ENCODE measurements at regions not wholly inside any gene's neighbourhood (a gene's known extent, or its start where the extent isn't known, plus 50 kb on each side); places are given as distances from the start of the nearest gene placed in this dataset.

- no peak for ATAC-seq
- Mint-ChIP-seq H3K36me3 (peaks cover 37% of the 10 kb centered on the region), H3K9me3 (peaks cover 41% of the 10 kb centered on the region), H3K27me3 (ENCODE audit: low read depth) (no peaks in the 10 kb centered on the region; the same call in none of the 2 replicates), H3K4me1 (0 out of 2 replicates have a peak, but pooled peaks cover 2% of the 10 kb centered on the region), H3K27ac (no peak overlapping the region), H3K4me3 (no peak overlapping the region)
- ChIA-PET CTCF (interaction anchor here (0.6 to 0.8 kb wide), 2 partner anchors 328 to 1519 kb away, joined by 3 to 7 read pairs; no protein-coding TSS in a partner anchor), POLR2A (no interaction called here)
- DNase-seq (ENCODE audit: low spot score), result no peak
- TF ChIP-seq, protein P1, sequence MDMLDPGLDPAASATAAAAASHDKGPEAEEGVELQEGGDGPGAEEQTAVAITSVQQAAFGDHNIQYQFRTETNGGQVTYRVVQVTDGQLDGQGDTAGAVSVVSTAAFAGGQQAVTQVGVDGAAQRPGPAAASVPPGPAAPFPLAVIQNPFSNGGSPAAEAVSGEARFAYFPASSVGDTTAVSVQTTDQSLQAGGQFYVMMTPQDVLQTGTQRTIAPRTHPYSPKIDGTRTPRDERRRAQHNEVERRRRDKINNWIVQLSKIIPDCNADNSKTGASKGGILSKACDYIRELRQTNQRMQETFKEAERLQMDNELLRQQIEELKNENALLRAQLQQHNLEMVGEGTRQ (CRISPR knock-in tag; IDR thresholded peaks at IDR 0.05), result no peak
- TF ChIP-seq ZBTB21 (CRISPR knock-in tag; IDR thresholded peaks at IDR 0.05; ENCODE audit: borderline replicate concordance) (no peak), FOXK1 (CRISPR knock-in tag; IDR thresholded peaks at IDR 0.05) (no peak), HMGA2 (CRISPR knock-in tag; IDR thresholded peaks at IDR 0.05) (no peak), ETV6 (CRISPR knock-in tag; IDR thresholded peaks at IDR 0.05) (no peak)
- TF ChIP-seq, protein P2, sequence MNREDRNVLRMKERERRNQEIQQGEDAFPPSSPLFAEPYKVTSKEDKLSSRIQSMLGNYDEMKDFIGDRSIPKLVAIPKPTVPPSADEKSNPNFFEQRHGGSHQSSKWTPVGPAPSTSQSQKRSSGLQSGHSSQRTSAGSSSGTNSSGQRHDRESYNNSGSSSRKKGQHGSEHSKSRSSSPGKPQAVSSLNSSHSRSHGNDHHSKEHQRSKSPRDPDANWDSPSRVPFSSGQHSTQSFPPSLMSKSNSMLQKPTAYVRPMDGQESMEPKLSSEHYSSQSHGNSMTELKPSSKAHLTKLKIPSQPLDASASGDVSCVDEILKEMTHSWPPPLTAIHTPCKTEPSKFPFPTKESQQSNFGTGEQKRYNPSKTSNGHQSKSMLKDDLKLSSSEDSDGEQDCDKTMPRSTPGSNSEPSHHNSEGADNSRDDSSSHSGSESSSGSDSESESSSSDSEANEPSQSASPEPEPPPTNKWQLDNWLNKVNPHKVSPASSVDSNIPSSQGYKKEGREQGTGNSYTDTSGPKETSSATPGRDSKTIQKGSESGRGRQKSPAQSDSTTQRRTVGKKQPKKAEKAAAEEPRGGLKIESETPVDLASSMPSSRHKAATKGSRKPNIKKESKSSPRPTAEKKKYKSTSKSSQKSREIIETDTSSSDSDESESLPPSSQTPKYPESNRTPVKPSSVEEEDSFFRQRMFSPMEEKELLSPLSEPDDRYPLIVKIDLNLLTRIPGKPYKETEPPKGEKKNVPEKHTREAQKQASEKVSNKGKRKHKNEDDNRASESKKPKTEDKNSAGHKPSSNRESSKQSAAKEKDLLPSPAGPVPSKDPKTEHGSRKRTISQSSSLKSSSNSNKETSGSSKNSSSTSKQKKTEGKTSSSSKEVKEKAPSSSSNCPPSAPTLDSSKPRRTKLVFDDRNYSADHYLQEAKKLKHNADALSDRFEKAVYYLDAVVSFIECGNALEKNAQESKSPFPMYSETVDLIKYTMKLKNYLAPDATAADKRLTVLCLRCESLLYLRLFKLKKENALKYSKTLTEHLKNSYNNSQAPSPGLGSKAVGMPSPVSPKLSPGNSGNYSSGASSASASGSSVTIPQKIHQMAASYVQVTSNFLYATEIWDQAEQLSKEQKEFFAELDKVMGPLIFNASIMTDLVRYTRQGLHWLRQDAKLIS (CRISPR knock-in tag; IDR thresholded peaks at IDR 0.05; ENCODE audit: borderline replicate concordance), result no peak
Observed at GRCh38 chr2:234873103-234873827, 78.6 kb upstream of the SH3BP4 start.

DNA sequence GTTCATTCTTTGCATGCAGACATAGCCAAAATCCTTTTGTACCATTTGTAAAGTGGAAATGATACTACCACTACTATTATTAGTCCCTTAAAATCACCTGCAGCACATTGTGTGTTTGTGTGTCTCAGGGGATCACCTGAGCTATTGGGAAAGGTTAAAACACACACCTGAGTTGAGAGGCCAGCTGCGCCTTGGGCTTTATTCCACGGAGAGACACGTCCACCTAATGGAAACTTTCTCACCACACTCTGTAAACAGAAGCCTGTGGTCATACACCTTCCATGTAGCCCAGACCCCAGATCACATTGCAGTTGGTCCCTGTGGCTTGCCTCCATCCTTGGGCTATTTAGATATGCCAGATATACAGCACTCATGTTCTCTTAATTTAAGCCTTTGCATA, 81.8 kb upstream of the SH3BP4 start:
- Mint-ChIP-seq H3K9me3 (peaks cover 41% of the 10 kb centered on the region), H3K36me3 (peaks cover 40% of the 10 kb centered on the region), H3K27me3 (ENCODE audit: low read depth) (peaks cover 3% of the 10 kb centered on the region), H3K27ac (no peak overlapping the region), H3K4me1 (0 out of 2 replicates have a peak, but pooled peaks cover 2% of the 10 kb centered on the region), H3K4me3 (no peak overlapping the region)
- no peak for DNase-seq (ENCODE audit: low spot score)
- no peak for ATAC-seq
- ChIA-PET POLR2A (no interaction called here), CTCF (no interaction called here)
- TF ChIP-seq, protein P3, sequence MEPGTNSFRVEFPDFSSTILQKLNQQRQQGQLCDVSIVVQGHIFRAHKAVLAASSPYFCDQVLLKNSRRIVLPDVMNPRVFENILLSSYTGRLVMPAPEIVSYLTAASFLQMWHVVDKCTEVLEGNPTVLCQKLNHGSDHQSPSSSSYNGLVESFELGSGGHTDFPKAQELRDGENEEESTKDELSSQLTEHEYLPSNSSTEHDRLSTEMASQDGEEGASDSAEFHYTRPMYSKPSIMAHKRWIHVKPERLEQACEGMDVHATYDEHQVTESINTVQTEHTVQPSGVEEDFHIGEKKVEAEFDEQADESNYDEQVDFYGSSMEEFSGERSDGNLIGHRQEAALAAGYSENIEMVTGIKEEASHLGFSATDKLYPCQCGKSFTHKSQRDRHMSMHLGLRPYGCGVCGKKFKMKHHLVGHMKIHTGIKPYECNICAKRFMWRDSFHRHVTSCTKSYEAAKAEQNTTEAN (CRISPR knock-in tag; IDR thresholded peaks at IDR 0.05), result no peak
- TF ChIP-seq MXD4 (CRISPR knock-in tag; IDR thresholded peaks at IDR 0.05; ENCODE audit: borderline replicate concordance) (no peak), FOXP1 (CRISPR knock-in tag; IDR thresholded peaks at IDR 0.05; ENCODE audit: borderline replicate concordance) (no peak), ZNF232 (CRISPR knock-in tag; IDR thresholded peaks at IDR 0.05) (no peak), ESRRA (CRISPR knock-in tag; IDR thresholded peaks at IDR 0.05; ENCODE audit: borderline replicate concordance) (no peak)
- TF ChIP-seq, protein P1 (CRISPR knock-in tag; IDR thresholded peaks at IDR 0.05), result no peak
- TF ChIP-seq, protein P4, sequence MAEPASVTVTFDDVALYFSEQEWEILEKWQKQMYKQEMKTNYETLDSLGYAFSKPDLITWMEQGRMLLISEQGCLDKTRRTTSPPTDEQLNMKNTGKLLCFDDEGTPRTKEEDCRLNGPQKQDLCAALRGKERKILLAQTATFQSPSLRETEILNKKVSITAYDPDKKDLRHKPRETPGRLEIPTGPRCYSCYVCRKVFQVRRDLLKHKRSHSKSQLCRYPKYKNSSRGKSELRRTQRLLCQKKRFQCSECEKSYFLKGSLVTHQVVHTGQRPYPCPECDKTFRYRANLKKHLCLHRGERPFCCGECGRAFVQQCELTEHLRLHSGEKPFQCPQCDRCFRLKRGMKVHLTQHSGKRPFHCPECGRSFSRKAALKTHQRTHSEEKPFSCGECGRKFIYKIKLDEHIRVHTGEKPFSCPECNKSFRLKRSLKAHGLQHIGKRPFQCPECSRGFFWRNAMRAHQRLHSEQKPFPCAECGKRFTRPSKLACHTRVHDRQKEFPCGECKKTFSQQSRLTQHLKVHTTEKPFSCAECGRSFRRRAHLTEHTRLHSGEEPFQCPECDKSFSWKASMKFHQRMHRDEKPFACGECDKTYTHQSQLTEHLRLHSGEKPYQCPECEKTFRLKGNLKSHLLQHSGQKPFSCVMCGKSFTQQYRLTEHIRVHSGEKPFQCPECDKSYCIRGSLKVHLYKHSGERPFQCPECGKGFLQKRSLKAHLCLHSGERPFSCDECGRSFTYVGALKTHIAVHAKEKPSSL (CRISPR knock-in tag; conservative IDR thresholded peaks at IDR 0.05), result no peak
- TF ChIP-seq, protein P5, sequence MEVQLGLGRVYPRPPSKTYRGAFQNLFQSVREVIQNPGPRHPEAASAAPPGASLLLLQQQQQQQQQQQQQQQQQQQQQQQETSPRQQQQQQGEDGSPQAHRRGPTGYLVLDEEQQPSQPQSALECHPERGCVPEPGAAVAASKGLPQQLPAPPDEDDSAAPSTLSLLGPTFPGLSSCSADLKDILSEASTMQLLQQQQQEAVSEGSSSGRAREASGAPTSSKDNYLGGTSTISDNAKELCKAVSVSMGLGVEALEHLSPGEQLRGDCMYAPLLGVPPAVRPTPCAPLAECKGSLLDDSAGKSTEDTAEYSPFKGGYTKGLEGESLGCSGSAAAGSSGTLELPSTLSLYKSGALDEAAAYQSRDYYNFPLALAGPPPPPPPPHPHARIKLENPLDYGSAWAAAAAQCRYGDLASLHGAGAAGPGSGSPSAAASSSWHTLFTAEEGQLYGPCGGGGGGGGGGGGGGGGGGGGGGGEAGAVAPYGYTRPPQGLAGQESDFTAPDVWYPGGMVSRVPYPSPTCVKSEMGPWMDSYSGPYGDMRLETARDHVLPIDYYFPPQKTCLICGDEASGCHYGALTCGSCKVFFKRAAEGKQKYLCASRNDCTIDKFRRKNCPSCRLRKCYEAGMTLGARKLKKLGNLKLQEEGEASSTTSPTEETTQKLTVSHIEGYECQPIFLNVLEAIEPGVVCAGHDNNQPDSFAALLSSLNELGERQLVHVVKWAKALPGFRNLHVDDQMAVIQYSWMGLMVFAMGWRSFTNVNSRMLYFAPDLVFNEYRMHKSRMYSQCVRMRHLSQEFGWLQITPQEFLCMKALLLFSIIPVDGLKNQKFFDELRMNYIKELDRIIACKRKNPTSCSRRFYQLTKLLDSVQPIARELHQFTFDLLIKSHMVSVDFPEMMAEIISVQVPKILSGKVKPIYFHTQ (CRISPR knock-in tag; IDR thresholded peaks at IDR 0.05), result no peak

Measured in WTC11 (cell line).